ENCODE measurements at regions not wholly inside any gene's neighbourhood (a gene's known extent, or its start where the extent isn't known, plus 50 kb on each side); places are given as distances from the start of the nearest gene placed in this dataset.

GRCh38 chr3:135310317-135310716 is 515.3 kb downstream of the EPHB1 start:
- no peak for DNase-seq

DNA sequence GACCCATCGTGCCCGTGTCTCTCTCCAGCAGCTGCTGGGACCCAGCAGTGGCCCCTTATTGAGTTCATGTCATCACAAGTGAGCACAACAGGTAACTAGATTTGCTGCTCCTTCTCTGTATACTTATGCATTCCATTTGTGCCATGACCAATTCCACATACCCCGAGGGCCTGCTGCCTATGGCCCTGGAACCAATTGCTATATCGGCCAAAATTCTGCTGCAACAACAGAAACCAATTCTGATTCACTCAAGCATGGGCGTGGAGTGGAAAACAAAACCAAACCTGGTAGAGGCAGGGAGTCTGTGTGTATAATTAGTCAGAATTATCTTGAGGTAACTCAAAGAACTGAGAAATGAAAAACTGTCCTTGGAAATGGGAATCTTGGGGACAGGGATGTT is 516.6 kb downstream of the EPHB1 start:
- DNase-seq = no peak

DNA sequence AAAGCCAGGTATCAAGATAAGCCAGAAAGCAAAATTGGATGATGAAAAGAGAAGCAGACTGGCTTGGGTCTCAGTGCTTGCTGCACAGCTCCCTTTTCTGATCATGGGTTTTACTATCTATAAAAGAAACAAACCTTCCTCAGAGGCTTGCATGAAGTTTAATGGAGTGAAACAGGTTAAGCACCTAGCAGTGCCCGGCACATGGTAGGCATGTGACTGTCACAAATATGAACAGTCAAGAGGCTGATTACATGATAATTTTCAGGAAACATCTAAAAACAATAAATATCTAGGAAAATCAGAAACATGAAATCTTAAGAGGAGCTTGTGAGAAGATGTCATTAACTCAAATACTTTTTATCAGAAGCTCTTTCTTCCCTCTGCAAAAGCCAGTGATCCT is 519.2 kb downstream of the EPHB1 start:
- DNase-seq = no peak

DNA sequence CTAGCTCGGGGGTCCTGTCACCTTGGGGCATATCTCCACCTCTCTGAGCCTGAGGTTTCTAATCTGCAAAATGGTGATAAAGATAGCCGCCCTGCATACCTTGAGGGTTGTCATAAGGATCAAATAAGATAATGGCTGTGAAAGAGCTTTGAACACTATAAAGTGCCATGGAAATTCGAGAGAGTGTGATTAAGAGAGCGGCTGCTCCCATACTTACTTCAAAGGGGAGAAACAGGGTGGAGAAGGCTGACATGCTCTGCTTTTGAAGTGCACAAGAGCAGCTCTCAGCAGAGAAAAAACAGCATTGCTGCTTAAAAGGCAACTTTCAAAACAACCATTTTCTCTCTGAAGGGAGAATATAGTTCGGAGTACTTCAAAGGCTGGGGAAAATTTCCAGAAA is 529.2 kb downstream of the EPHB1 start:
- DNase-seq = no peak

DNA sequence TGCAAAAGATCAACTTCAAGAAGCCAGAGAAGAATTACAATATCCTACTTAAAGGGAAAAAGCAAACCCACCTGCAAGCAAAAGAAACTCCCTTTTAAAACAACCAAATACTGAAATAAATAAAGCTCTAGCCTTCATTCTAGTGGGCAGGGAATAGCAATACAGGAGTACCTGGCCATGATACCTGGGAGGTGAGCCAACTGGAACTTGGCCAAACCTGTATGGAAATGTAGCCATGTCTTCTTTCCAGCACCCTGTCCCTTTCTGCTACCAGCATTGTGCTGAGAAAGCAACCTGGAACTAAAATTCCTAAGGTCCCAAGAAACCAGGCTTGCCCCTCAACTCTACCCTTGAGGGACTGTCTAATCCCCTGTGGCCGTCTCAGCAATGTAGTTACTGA is 530.0 kb downstream of the EPHB1 start:
- DNase-seq = no peak

GRCh38 chr3:135325726-135326235 is 530.7 kb downstream of the EPHB1 start:
- DNase-seq = no peak

DNA sequence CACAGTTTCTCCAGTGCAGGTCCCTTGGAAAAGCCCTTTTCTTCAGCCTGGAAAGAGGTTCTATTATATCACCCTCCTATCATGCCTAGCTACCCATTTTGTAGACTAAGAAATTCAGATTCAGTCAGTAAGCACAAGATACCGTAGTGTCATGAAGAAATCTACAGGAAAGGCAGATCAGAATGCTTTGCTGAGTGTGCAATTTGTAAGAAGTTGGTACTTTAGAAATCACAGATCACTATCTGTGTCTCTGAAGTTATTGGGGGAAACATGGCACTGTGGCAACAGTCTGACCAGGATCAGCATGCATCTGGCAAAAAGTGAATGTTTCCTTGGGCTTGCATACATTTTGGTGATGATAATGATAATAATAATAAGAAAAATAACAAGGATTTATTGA is 531.8 kb downstream of the EPHB1 start:
- DNase-seq = no peak

GRCh38 chr3:135328036-135328435 is 533.0 kb downstream of the EPHB1 start:
- DNase-seq = no peak

- DNase-seq = no peak
Observed at GRCh38 chr3:135329479-135329878, 534.4 kb downstream of the EPHB1 start.

DNA sequence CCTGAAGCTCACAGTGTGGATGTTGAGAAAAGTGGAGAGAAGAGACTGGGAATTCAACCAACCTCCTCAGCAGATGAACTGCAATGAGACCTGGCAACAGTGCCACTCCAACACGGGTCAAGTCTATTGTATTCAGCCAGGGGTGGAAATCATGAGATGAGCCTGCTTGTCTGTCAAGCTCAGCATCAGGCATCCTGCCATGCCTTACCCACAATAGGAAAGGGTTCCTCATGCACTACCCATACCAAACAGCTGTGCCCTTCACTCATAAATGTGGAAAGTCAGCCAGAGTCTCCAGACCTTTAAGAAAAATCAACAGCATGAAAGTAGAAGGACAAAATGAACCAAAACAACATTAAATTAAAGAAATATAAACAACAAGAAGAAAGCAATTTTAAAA is 542.1 kb downstream of the EPHB1 start:
- DNase-seq = no peak

GRCh38 chr3:135348690-135349089 is 553.6 kb downstream of the EPHB1 start:
- DNase-seq = no peak

DNA sequence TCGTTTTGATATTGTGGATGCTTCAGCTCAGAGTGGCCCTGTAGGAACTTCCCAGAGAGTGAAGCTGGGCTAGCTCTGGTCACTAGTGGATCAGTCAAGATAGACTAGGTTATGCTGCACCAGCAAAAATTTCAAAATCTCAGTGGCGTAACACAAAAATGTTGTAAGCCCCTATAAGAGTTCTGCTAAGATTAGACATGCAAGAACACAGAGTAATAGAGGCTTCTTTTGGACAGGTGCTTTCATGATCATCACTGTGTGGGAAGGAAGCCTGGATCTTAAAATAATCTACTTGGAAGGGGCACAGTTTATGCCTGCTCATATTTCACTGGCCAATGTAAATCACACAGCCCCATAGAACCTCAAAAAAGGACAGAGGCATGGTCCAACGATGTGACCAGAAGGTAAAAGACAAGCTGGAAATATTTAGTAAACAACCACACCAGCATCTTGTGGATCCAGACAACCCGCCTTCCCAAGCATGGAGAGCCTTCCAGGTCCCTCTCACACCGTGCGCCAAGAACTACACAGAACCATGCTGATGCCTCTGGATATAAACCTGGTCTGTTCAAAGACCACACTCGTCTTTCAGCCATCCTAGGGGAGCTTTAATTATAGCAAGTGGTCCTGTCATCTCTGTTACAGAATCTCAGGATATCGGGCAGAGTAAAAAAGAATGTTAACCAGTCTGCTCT is 554.3 kb downstream of the EPHB1 start:
- no peak for DNase-seq

DNA sequence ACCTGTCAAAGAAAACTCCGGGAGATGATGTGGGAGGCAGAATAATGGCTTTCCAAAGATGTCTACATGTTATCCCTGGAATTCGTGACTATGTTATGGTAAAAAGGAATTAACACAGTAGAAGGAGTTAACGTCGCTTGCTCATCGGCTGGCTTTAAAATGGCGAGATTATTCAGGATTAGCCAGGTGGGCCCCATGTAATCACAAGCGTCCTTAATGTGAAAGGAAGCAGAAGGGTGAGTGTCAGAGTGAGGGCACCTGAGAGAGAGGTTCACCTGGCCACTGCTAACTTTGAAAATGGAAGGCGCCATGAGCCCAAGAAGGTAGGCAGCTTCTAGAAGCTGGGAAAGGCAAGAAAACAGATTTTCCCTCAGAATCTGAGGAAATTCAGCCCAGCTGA is 557.2 kb downstream of the EPHB1 start:
- no peak for DNase-seq

DNA sequence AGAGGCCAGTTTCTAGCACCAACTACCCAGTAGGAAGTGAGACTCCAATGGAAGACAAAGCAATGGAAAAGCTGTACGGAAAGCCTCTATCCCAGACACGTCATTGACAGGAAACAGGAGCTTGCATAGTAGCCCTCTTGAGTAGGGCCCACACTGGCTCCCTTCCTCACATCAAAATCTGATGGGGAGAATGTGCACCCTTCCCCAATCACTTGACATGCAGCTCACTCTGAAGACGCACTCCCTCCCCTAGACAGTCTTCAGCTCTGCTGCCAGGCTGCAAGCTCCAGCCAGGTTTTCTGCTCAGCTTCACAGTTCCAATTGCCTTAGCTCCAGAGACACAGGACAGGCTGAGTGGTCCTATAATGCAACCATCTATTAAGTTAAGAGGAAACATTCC is 567.8 kb downstream of the EPHB1 start:
- no peak for DNase-seq

- no peak for DNase-seq
Observed at GRCh38 chr3:135364676-135365075, 569.6 kb downstream of the EPHB1 start.

GRCh38 chr3:135366816-135367215 is 571.8 kb downstream of the EPHB1 start:
- DNase-seq = no peak

GRCh38 chr3:135368316-135368715 is 573.3 kb downstream of the EPHB1 start:
- no peak for DNase-seq

- no peak for DNase-seq
Observed at GRCh38 chr3:135368781-135369180, 573.7 kb downstream of the EPHB1 start.

GRCh38 chr3:135374571-135374970 is 579.5 kb downstream of the EPHB1 start:
- DNase-seq = no peak

- DNase-seq = no peak
Observed at GRCh38 chr3:135382188-135382587, 583.3 kb upstream of the PPP2R3A start.

DNA sequence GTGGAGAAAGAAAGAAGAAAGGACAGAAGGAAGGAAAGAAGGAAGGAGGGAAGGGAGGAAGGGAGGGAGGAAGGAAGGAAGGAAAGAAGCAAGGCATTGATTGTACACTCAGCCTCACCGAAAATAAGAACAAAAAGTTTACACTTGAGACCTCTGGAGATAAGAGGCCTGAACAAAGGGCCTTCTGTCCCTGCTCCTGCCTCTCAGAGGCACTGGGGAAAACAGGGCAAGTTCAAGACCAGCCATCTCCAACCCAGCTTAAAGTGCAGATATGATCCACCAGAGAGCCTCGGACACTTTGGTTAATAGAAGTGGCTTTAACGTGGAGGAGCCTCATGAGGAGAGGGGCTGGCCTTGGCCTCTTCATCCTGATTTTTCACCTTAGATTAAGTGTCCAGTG is 582.9 kb upstream of the PPP2R3A start:
- no peak for DNase-seq

DNA sequence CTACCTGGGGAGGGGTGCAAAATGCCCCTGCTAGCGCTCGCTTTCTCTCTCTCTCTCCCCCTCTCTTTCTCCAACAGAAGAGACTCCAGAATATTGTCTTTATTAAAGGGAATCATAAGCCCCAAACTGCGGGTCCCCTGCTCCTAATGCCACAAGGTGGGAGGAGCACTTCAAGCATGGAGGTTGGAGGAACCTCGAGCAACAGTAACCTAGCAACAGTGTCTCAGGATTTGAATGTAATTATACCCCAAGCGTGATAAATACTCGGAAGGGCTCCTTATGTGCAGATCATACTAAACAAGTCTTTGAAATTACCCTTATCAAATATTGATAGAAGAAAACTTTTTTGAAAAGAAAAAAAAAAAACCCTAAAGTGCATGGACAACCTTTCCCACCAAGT is 582.2 kb upstream of the PPP2R3A start:
- DNase-seq = no peak

- DNase-seq = no peak
Observed at GRCh38 chr3:135392151-135392550, 573.4 kb upstream of the PPP2R3A start.

GRCh38 chr3:135393159-135393558 is 572.4 kb upstream of the PPP2R3A start:
- DNase-seq = no peak

DNA sequence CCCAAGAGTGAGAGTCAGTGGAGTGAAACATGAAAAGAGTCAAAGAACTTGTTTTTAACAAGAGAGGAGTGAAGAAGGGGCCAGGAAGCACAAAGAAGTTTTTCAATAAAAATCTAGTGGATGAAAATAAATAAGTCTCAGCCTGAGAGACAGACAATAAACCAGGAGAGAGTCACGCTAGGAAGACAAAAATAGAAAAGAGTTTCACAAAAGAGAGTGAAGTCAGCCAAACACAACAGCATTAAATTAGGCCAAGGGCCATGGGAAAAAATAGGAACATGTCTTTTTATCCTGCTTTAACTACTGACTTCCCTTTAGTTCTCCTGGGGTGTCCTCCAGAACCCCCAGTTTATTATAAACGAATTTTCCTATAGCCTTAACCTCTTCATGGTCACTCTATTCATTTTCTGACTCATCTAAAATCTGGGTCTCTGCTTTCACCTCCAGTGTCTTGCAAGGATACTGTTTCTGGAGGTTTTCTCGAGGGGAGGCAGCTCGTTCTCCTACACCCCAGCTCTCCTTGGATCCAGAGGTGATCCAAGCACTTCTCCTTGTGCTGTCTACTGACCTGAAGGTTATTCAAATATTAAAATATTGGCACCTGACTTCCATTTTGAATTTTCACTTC is 571.5 kb upstream of the PPP2R3A start:
- DNase-seq = no peak

All from NCI-H1092 (cell line).